Duodenal mucosa (tissue), 2 donors: ENCODE measurements at regions not wholly inside any gene's neighbourhood (a gene's known extent, or its start where the extent isn't known, plus 50 kb on each side); places are given as distances from the start of the nearest gene placed in this dataset.

Source experiments
- H3K27ac ChIP-seq: one replicate; pipeline ENCODE4 v1.7.0; 2013; ENCODE audit warnings: low read depth, low read length
- H3K27me3 ChIP-seq, 2 donors: one replicate each; pipeline ENCODE4 v1.7.0; 2013; ENCODE audit warnings: low read length in 2 of 2, control low read depth in 1 of 2; ENCODE audit not compliant: insufficient read depth in 2 of 2, control insufficient read depth in 1 of 2
- H3K36me3 ChIP-seq, 2 donors: one replicate each; pipeline ENCODE4 v1.7.0; 2013; ENCODE audit warnings: low read length in 2 of 2, control low read depth in 1 of 2; ENCODE audit not compliant: insufficient read depth in 2 of 2, control insufficient read depth in 1 of 2
- H3K4me1 ChIP-seq, 2 donors: one replicate each; pipeline ENCODE4 v1.7.0; 2013; ENCODE audit warnings: low read length in 2 of 2, control low read depth in 1 of 2; ENCODE audit not compliant: insufficient read depth in 2 of 2, control insufficient read depth in 1 of 2
- H3K4me3 ChIP-seq, 2 donors: one replicate each; pipeline ENCODE4 v1.7.0; 2013; ENCODE audit warnings: low read length in 2 of 2, low read depth in 1 of 2
- H3K9ac ChIP-seq, 2 donors: one replicate each; pipeline ENCODE4 v1.7.0; 2013; ENCODE audit warnings: low read length in 2 of 2, low read depth in 1 of 2
- H3K9me3 ChIP-seq, 2 donors: one replicate each; pipeline ENCODE4 v1.7.0; 2013; ENCODE audit warnings: low read length in 2 of 2, control low read depth in 1 of 2; ENCODE audit not compliant: control insufficient read depth in 1 of 2

DNA sequence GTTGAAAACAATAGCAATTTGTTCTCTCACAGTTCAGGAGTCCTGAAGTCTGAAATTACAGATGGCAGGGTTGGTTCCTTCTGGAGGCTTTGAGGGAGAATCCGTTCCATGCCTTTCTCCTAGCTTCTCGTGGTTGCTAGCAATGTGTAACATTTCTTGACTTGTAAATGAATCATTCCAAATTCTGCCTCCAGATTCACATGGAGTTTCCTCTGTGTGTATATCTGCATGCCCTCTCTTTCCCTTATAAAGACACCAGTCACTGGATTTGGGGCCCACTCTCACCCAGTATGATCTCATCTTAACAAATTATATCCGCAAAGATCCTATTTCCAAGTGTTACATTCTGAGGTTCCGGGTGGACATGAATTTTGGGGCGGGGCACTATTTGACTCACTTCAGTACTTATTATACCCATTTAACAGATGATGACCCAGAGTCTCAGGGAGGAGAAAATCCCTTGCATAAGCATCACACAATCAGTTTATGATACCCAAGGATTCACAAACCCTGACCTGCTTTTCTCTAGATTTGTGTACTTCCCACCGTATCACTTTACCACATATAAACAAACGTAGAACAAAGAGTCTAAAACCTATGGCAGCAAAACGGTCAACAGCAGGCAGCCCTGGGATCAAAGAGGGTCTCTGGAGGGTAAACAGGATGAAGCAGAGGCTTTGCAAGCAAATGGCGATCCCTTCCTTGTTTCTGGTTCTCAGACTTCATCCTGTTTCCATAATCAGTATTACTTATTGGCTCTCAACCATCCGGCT, 93.7 kb downstream of the C9orf152 start:
- H3K36me3 ChIP-seq = no peaks in the 10 kb centered on the region
- no peak overlapping the region for H3K9ac ChIP-seq
- H3K4me3 ChIP-seq = no peak overlapping the region
- no peak overlapping the region for H3K27ac ChIP-seq
- peaks cover 3 to 8% of the 10 kb centered on the region in 2 donors for H3K4me1 ChIP-seq
- no peaks in the 10 kb centered on the region for H3K27me3 ChIP-seq
- no peaks in the 10 kb centered on the region for H3K9me3 ChIP-seq

DNA sequence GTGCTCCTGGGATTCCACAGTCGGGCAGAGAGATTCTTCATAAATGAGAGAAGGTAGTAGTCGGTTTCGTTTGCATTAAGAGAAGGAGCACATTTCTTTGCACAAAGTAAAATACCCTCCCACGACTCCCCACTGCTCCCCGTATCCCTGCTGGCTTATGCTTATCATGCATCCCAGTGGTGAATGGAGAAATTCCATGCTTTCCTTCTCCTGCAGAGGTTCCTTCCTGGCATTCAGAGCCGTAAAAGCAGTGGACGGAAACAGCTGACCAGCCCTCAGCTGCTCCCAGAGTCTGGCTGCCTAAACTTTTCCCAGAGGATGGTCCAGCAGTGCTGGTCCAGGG, 93.1 kb downstream of the C9orf152 start:
- Histone ChIP-seq H3K27me3 (no peaks in the 10 kb centered on the region), H3K9ac (no peak overlapping the region), H3K27ac (no peak overlapping the region), H3K36me3 (no peaks in the 10 kb centered on the region), H3K4me1 (peaks cover 3 to 8% of the 10 kb centered on the region in 2 donors), H3K4me3 (no peak overlapping the region), H3K9me3 (no peaks in the 10 kb centered on the region)

DNA sequence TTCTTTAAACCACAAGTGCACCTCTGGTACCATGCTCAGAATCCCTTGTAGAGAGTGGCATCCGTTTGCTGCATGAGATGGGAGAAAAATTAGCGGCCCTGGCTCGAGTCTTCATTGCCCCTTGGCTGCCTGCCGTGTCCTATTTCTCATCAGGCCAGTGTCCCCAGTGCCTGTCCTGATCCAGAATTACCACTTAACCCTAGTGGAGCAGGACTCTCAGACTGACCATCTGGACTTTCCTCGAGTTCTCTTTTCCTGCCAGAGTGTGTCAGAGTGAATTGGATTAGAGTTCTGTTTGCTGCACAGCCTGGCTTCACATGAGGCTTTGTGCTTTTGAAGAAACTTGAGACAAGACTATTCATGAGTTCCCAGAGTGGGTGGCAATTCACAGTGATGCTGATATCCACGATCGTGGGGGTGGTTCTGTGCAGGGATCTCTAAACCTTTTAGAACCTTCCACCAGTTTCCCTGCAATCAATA, 92.6 kb downstream of the C9orf152 start:
- Histone ChIP-seq H3K27me3 (no peaks in the 10 kb centered on the region), H3K9me3 (no peaks in the 10 kb centered on the region), H3K9ac (no peak overlapping the region), H3K27ac (no peak overlapping the region), H3K4me3 (no peak overlapping the region), H3K36me3 (no peaks in the 10 kb centered on the region), H3K4me1 (peaks cover 3 to 8% of the 10 kb centered on the region in 2 donors)

DNA sequence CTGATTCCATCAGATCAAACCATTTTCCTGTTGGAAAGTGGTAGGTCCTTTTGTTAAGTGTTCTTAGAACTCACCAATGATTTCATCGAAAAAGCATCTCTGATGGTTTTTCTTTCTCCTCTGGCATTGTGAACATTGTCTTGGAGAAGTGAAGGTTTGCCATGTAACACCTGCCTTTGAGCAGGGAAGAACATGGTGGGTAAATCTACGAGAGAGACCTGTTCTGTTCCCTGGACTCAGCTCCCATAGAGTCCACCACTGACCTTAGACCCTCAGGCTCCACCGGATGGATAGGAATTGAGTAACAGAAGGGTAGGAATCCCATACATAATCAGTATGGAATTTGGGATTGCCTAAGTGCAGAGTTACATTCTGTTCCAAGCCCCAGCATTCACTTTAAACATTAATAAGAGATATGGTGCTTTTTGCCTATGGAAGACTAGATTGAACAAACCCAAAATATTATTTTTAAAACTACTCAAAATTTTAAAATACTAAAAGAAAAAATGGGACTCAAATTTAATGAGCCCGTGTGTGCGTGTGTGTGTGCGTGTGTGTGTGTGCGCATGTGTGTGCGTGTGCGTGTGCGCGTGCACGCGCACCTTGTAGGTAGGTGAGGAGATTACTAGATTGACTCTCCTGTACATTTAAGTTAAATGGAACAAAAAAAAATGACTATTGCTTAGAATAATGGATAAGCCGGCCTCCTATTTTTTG, 92.0 kb downstream of the C9orf152 start:
- no peaks in the 10 kb centered on the region for H3K27me3 ChIP-seq
- H3K4me1 ChIP-seq = peaks cover 3 to 8% of the 10 kb centered on the region in 2 donors
- H3K36me3 ChIP-seq = no peaks in the 10 kb centered on the region
- no peaks in the 10 kb centered on the region for H3K9me3 ChIP-seq
- H3K9ac ChIP-seq = no peak overlapping the region
- no peak overlapping the region for H3K27ac ChIP-seq
- H3K4me3 ChIP-seq = no peak overlapping the region

DNA sequence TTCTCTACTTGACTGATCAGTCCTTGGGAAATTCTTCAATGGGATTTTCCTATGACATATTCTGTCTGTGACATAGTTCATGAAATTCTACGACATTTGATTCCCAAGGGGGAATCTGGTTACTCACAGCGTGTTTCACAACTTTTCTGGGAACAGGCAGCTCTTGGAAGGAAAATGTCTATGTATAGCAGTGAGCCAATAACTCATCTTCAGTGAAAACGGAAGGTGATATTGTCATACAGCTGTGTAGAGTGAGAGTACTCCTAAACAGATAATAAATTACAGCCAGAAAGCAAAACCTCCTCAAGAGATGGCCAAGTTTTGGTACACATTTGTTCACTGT, 91.4 kb downstream of the C9orf152 start:
- H3K27me3 ChIP-seq = no peaks in the 10 kb centered on the region
- H3K9me3 ChIP-seq = no peaks in the 10 kb centered on the region
- peaks cover 3 to 8% of the 10 kb centered on the region in 2 donors for H3K4me1 ChIP-seq

DNA sequence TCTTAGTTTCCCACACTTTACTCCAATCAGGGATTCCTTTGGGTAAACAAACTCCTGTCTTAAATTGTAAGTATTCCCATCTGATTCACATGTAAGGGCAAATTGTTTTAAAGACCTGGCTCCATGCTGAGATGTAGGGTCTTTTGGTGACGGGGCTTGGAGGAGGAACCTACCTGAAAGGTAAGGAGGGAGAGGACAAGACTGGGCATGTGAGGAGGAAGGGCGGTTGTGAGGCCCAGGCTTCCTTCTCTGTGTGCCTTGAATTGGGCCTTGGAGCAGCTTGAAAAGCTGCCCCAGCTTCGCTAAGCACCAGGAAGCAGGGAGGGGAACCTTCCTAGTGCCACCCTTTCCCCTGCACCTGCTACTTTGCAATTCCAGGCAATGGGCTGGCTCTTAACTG, 86.8 kb downstream of the C9orf152 start:
- H3K36me3 ChIP-seq = no peaks in the 10 kb centered on the region
- no peaks in the 10 kb centered on the region for H3K27me3 ChIP-seq
- H3K9ac ChIP-seq = no peak overlapping the region
- H3K9me3 ChIP-seq = no peaks in the 10 kb centered on the region
- no peak overlapping the region for H3K4me3 ChIP-seq
- H3K27ac ChIP-seq = no peak overlapping the region
- peaks cover 13 to 17% of the 10 kb centered on the region in 2 donors for H3K4me1 ChIP-seq

More for the DNA sequence above, 91.4 kb downstream of the C9orf152 start:
- no peak overlapping the region for H3K4me3 ChIP-seq
- no peak overlapping the region for H3K27ac ChIP-seq
- no peak overlapping the region for H3K9ac ChIP-seq
- no peaks in the 10 kb centered on the region for H3K36me3 ChIP-seq

DNA sequence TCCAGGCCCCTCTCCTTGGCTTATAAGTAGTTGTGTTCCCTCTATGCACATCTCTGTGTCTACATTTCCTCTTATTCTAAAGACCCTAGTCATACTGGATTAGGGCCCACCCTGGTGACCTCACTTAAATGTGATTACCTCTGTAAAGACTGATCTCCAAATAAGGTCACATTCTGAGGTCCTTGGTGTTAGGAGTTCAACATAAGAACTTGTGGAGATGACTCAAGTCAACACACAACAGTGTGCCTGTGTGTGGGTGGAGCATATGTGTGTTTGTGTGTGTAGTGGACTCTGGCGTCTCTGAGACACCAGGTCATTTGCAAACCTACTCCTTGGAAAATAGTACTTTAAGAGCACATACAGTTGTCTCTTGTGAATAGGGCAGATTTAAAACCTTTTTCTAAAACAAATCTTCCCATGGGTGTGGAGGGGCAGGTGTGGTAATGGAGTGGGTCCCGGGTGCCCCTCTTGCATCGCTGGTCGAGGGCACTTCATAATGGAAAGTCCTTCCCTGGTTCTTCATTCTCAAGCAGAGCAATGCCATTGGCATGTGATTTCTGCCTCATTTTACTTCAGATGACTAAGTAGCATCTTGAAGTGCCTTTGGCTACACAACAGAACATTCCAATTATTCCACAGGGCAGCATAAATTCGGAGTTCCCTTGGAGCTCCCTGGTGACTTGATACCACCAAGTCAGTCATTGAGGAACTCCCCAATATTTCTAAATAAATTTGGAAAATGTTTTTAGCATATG, 84.4 kb downstream of the C9orf152 start:
- Histone ChIP-seq H3K9me3 (no peaks in the 10 kb centered on the region), H3K27ac (no peak overlapping the region), H3K4me1 (peaks cover 27 to 40% of the 10 kb centered on the region in 2 donors)

DNA sequence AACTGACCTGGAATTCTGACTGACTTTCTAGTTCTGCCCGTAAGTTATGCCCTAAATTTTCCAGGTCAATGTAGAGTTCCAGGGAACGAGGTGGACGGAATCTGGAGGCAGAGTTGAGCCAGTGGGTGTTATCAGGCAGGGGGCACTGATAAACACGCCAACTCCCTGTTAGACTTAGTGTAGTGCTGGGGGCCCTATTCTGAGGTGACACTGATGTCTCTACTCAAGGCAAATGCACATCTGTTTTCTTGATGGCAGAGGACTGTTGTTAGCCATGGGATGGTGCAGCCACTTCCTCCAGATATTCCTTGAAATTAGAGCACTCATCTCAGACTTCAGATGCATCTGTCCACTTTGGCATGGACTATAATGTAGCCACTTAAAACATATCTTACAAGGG, 83.5 kb downstream of the C9orf152 start:
- Histone ChIP-seq H3K4me3 (no peak overlapping the region), H3K27me3 (no peaks in the 10 kb centered on the region), H3K4me1 (peaks cover 34 to 43% of the 10 kb centered on the region in 2 donors), H3K9ac (no peak overlapping the region), H3K27ac (no peak overlapping the region), H3K36me3 (no peaks in the 10 kb centered on the region), H3K9me3 (no peaks in the 10 kb centered on the region)

More for the DNA sequence above, 84.4 kb downstream of the C9orf152 start:
- H3K27me3 ChIP-seq = no peaks in the 10 kb centered on the region
- no peak overlapping the region for H3K4me3 ChIP-seq
- no peak overlapping the region for H3K9ac ChIP-seq
- no peaks in the 10 kb centered on the region for H3K36me3 ChIP-seq

DNA sequence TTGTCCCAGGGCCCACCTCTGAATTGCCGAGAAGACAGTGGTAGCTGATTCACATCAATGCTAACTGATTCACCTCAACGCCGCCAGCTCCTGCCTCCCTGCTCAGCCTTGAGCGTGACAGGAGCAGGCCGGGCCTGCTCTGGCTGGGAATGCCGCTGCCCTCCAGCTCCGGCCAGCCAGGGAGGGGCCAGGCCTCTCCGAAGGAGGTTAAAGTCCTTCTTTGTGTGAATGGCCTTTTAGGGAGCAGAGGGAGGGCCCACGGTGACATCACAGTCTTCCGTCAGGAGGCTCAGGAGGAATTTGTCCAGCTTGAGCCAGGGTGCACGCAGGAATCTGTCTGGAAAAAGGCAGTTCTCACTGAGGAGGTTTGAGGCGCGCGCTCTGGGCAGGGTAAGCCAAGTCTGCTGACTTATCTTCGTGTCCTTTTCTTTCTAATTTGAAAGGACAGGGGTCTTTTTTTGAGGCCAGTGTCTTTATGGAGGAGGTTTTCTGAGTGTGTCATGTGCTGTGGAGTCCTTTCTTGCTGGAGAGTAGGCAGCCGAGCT, 82.7 kb downstream of the C9orf152 start:
- H3K9me3 ChIP-seq = no peaks in the 10 kb centered on the region
- no peaks in the 10 kb centered on the region for H3K27me3 ChIP-seq
- peak overlapping the region; percentile 63 to 67 for H3K9ac ChIP-seq
- H3K27ac ChIP-seq = peak overlapping the region; percentile 81
- no peaks in the 10 kb centered on the region for H3K36me3 ChIP-seq
- H3K4me3 ChIP-seq = peak overlapping the region; percentile 51 to 56
- peaks cover 34 to 43% of the 10 kb centered on the region in 2 donors for H3K4me1 ChIP-seq
